Chondrocyte (in vitro differentiated cells): ENCODE measurements at regions not wholly inside any gene's neighbourhood (a gene's known extent, or its start where the extent isn't known, plus 50 kb on each side); places are given as distances from the start of the nearest gene placed in this dataset.

ENCODE experiments used
- DNase-seq: peaks from one replicate; pipeline ENCODE4 v3.0.0; 2021; ENCODE audit warnings: mixed read lengths, low spot score
- H3K27ac Mint-ChIP-seq: one replicate; pipeline ENCODE4 v1.8.0; 2021; ENCODE audit warnings: mild to moderate bottlenecking, moderate library complexity, mixed read lengths; ENCODE audit not compliant: unreplicated experiment
- H3K27me3 Mint-ChIP-seq: 2 replicates; pipeline ENCODE4 v1.8.0; 2021; ENCODE audit warnings: low read depth, mixed read lengths
- H3K36me3 Mint-ChIP-seq: 2 replicates; pipeline ENCODE4 v1.8.0; 2021; ENCODE audit warnings: low read depth, mixed read lengths
- H3K4me1 Mint-ChIP-seq: 2 replicates; pipeline ENCODE4 v1.8.0; 2021; ENCODE audit warnings: low read depth, mild to moderate bottlenecking, mixed read lengths
- H3K4me3 Mint-ChIP-seq: one replicate; pipeline ENCODE4 v1.8.0; 2021; ENCODE audit warnings: mild to moderate bottlenecking, moderate library complexity, mixed read lengths; ENCODE audit not compliant: unreplicated experiment
- H3K9me3 Mint-ChIP-seq: 2 replicates; pipeline ENCODE4 v1.8.0; 2021; ENCODE audit warnings: low read depth, mixed read lengths
- TF ChIP-seq, protein P1 (sequence below): fragments of 200-600 bp; sonication (generic); IDR thresholded peaks from 2 replicates; pipeline ENCODE4 v1.5.0; 2021; ENCODE audit warnings: antibody characterized with exemption, mild to moderate bottlenecking, moderate library complexity

DNA sequence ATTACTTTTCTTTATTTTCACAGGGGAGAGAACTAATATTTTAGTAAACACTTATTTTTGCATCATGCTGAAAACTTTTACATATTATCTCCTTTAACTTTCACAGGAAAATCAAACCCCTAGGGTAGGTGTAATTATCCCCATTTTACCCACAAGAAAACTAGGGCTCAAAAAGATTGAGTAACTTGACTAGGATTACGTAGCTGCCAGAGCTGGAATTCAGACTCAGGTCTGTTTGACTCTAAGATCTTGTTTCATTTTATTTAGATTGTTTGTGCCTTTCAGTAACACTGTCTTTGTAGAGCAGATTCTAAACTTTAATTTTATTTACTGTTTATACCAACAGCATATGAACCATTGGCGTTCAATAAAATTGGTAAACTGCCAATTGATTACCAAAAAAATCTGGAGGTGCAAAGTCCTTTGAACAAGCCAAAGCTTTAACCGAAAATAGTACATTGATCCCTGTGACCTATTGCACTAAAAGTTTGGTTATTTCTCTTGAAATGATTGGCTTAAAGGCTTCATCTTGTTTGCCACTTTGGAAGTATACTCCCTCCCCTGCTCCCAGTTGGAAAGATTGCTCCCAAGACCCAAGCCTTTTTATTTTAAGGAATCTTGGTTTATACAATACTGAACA, 71.0 kb upstream of the WDR26 start:
- Mint-ChIP-seq H3K36me3 (peaks cover 2% of the 10 kb centered on the region), H3K4me1 (peaks cover 61% of the 10 kb centered on the region), H3K27me3 (no peaks in the 10 kb centered on the region), H3K4me3 (no peak overlapping the region), H3K27ac (no peak overlapping the region), H3K9me3 (no peaks in the 10 kb centered on the region)
- no peak for DNase-seq
- TF ChIP-seq, protein P1, sequence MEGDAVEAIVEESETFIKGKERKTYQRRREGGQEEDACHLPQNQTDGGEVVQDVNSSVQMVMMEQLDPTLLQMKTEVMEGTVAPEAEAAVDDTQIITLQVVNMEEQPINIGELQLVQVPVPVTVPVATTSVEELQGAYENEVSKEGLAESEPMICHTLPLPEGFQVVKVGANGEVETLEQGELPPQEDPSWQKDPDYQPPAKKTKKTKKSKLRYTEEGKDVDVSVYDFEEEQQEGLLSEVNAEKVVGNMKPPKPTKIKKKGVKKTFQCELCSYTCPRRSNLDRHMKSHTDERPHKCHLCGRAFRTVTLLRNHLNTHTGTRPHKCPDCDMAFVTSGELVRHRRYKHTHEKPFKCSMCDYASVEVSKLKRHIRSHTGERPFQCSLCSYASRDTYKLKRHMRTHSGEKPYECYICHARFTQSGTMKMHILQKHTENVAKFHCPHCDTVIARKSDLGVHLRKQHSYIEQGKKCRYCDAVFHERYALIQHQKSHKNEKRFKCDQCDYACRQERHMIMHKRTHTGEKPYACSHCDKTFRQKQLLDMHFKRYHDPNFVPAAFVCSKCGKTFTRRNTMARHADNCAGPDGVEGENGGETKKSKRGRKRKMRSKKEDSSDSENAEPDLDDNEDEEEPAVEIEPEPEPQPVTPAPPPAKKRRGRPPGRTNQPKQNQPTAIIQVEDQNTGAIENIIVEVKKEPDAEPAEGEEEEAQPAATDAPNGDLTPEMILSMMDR: no peak

DNA sequence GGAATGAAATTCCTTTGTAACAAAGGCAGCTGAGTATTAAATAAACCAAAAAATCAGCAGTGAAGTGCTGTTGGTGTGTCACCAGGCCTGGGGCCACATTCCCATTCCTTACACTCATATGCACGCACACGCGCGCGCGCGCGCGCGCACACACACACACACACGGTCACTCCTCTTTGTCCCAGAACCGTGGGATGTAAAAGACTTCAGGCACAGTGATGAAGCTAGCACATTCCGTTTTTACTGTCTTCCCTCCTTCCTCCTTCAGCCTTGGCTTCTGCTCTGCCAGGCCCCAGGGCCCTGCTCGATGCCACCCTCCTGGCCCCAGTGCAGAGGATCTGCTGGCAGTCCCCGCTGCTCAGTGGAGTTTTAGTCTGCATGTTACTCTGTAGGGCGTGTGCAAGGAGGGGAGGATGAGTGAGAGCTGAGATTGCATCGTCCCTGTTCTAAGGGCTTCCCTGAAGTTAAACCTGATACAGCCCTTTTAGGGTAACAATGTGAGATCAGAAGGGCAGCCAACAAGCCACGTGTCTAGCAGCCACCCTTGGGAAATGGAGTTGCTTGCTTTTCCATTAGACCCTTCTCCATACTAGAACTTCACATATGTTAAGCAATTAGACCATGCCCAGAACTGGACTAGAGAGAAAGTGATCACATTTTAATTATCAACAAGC, 71.7 kb upstream of the WDR26 start:
- peaks cover 61% of the 10 kb centered on the region for H3K4me1 Mint-ChIP-seq
- no peaks in the 10 kb centered on the region for H3K9me3 Mint-ChIP-seq
- H3K27ac Mint-ChIP-seq: no peak overlapping the region
- no peak overlapping the region for H3K4me3 Mint-ChIP-seq
- no peaks in the 10 kb centered on the region for H3K27me3 Mint-ChIP-seq
- TF ChIP-seq, protein P1: no peak
- peaks cover 2% of the 10 kb centered on the region for H3K36me3 Mint-ChIP-seq
- no peak for DNase-seq

DNA sequence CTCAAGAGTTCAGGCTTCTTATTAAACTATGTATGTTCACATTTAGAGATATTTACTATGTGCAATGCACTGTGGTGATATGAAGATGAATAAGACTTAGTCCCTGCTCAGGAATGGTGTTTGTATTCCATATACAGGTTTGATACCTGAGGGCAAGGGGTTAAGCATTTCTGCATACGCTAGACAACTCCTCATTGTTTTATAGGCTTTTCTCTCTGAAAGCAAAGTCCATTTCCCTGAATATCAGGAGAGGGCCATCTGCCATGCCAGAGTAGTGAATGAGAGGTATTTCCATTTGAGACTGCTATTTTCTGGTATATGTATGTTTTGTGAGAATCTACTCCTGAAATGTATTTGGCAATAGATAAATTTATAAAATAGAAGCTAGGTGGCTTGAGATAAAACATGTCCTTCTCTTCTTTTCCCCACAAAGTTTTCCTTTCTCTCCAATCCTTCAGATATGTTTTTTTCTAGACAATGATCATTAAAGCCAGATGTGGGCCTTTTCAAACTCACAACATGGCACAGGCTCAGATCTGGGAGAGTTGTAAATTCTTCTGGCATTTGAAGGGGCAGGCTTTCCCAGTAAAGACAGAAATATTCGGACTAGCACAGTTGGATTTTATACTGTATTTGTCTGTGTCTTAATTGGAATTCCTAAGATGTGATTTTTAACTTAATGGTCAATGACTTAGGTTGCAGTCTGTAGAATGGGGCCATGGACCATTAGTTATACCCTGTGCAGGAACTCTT, 73.3 kb upstream of the WDR26 start:
- H3K9me3 Mint-ChIP-seq: no peaks in the 10 kb centered on the region
- peaks cover 2% of the 10 kb centered on the region for H3K36me3 Mint-ChIP-seq
- TF ChIP-seq, protein P1: no peak
- no peaks in the 10 kb centered on the region for H3K27me3 Mint-ChIP-seq
- no peak overlapping the region for H3K4me3 Mint-ChIP-seq
- no peak overlapping the region for H3K27ac Mint-ChIP-seq
- DNase-seq: no peak
- peaks cover 48% of the 10 kb centered on the region for H3K4me1 Mint-ChIP-seq

- Mint-ChIP-seq H3K36me3 (peaks cover 2% of the 10 kb centered on the region), H3K4me3 (no peak overlapping the region), H3K4me1 (peaks cover 37% of the 10 kb centered on the region), H3K27ac (no peak overlapping the region), H3K27me3 (no peaks in the 10 kb centered on the region), H3K9me3 (no peaks in the 10 kb centered on the region)
- TF ChIP-seq, protein P1: no peak
- DNase-seq: no peak
These were observed 75.3 kb upstream of the WDR26 start for GRCh38 chr1:224509907-224510306.

GRCh38 chr1:224510880-224511645, 76.5 kb upstream of the WDR26 start:
- TF ChIP-seq, protein P1: no peak
- Mint-ChIP-seq H3K27me3 (no peaks in the 10 kb centered on the region), H3K4me3 (no peak overlapping the region), H3K36me3 (peaks cover 2% of the 10 kb centered on the region), H3K27ac (no peak overlapping the region), H3K9me3 (no peaks in the 10 kb centered on the region), H3K4me1 (peaks cover 25% of the 10 kb centered on the region)
- no peak for DNase-seq
